Peyer's patch (tissue), 4 donors: ENCODE measurements at regions not wholly inside any gene's neighbourhood (a gene's known extent, or its start where the extent isn't known, plus 50 kb on each side); places are given as distances from the start of the nearest gene placed in this dataset.
A peak's percentile ranks its signal among the peaks of the same experiment; 100 is the strongest.

Experiments
- DNase-seq, 3 donors: peaks; one replicate each; pipeline ENCODE4 v3.0.0-alpha.2; 2017 to 2019
- H3K27ac ChIP-seq, 4 donors: fragments of 200-600 bp; sonication (generic); one replicate each; pipeline ENCODE4 v1.5.1; 2016 to 2019
- H3K27me3 ChIP-seq, 2 donors: fragments of 200-600 bp; sonication (generic); one replicate each; pipeline ENCODE4 v1.5.1; 2019
- H3K36me3 ChIP-seq, 3 donors: fragments of 200-600 bp; sonication (generic); one replicate each; pipeline ENCODE4 v1.5.1; 2016 to 2019
- H3K4me1 ChIP-seq, 4 donors: fragments of 200-600 bp; sonication (generic); one replicate each; pipeline ENCODE4 v1.5.1; 2016 to 2019
- H3K4me3 ChIP-seq, 4 donors: fragments of 200-600 bp; sonication (generic); 1 replicate in 3 of 4; 2 replicates in 1 of 4; pipeline ENCODE4 v1.5.1; 2016 to 2019; ENCODE audit warnings: mild to moderate bottlenecking in 1 of 4
- H3K9me3 ChIP-seq, 4 donors: fragments of 200-600 bp; sonication (generic); one replicate each; pipeline ENCODE4 v1.5.1; 2016 to 2019; ENCODE audit warnings: mild to moderate bottlenecking in 1 of 4
- POLR2A ChIP-seq, 2 donors: fragments of 450-650 bp; IDR thresholded peaks; one replicate each; pipeline ENCODE4 v1.5.1; 2017; ENCODE audit warnings: antibody characterized with exemption in 2 of 2, mild to moderate bottlenecking in 2 of 2, moderate library complexity in 2 of 2
- TF ChIP-seq, protein P1 (sequence below), 6 experiments: fragments of 450-650 bp in 4 of 6; fragments of 200-600 bp in 2 of 6; sonication (generic) in 1 of 6; IDR thresholded peaks; one replicate each; pipeline ENCODE4 v1.5.1; 2017 to 2019; ENCODE audit warnings: antibody characterized with exemption in 6 of 6, mild to moderate bottlenecking in 3 of 6, moderate library complexity in 1 of 6

- H3K27ac ChIP-seq, result peak overlapping the region in 3 of 4 donors; percentile 24 to 65 (median 61)
- no peak overlapping the region for H3K4me3 ChIP-seq
- no peak for DNase-seq
- no peak for TF ChIP-seq POLR2A (IDR thresholded peaks at IDR 0.05)
- TF ChIP-seq, protein P1, sequence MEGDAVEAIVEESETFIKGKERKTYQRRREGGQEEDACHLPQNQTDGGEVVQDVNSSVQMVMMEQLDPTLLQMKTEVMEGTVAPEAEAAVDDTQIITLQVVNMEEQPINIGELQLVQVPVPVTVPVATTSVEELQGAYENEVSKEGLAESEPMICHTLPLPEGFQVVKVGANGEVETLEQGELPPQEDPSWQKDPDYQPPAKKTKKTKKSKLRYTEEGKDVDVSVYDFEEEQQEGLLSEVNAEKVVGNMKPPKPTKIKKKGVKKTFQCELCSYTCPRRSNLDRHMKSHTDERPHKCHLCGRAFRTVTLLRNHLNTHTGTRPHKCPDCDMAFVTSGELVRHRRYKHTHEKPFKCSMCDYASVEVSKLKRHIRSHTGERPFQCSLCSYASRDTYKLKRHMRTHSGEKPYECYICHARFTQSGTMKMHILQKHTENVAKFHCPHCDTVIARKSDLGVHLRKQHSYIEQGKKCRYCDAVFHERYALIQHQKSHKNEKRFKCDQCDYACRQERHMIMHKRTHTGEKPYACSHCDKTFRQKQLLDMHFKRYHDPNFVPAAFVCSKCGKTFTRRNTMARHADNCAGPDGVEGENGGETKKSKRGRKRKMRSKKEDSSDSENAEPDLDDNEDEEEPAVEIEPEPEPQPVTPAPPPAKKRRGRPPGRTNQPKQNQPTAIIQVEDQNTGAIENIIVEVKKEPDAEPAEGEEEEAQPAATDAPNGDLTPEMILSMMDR (IDR thresholded peaks at IDR 0.05), result peak in 1 of 6 experiments; percentile 3
- H3K27me3 ChIP-seq, result no peaks in the 10 kb centered on the region
- H3K4me1 ChIP-seq, result peaks cover 0 to 12% (median 0%) of the 10 kb centered on the region in 4 donors
- no peaks in the 10 kb centered on the region for H3K9me3 ChIP-seq
- no peaks in the 10 kb centered on the region for H3K36me3 ChIP-seq
Observed at GRCh38 chr13:73365252-73365651, 306.4 kb downstream of the KLF5 start.

DNA sequence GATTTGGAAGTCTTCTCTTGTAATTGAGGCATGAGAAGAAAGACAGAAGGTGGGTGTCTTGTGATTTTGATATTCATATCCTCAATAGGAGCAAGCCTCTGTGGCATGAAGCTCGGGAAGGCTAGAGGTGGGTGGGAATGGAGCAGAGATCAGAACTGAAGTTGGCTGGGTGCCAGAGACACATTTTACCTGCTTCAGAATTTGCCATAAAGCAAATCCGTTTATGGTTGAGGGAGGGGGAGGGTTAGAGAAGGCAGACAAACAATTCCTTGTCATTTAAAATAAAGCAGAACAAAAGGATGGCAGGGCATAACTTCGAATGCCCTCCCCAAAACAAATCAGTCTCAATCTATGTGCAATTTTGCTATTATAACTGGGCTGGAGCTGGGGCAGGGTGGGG is 305.9 kb downstream of the KLF5 start:
- Histone ChIP-seq H3K27me3 (no peaks in the 10 kb centered on the region), H3K27ac (peak overlapping the region in 2 of 4 donors; percentile 61 to 65), H3K4me3 (no peak overlapping the region), H3K4me1 (peaks cover 0 to 12% (median 0%) of the 10 kb centered on the region in 4 donors), H3K36me3 (no peaks in the 10 kb centered on the region), H3K9me3 (no peaks in the 10 kb centered on the region)
- TF ChIP-seq POLR2A (IDR thresholded peaks at IDR 0.05), result no peak
- TF ChIP-seq, protein P1 (IDR thresholded peaks at IDR 0.05), result no peak
- DNase-seq, result no peak

- Histone ChIP-seq H3K4me1 (no peaks in the 10 kb centered on the region), H3K4me3 (no peak overlapping the region), H3K36me3 (no peaks in the 10 kb centered on the region), H3K27ac (no peak overlapping the region), H3K9me3 (no peaks in the 10 kb centered on the region), H3K27me3 (no peaks in the 10 kb centered on the region)
- no peak for DNase-seq
- no peak for TF ChIP-seq POLR2A (IDR thresholded peaks at IDR 0.05)
- TF ChIP-seq, protein P1 (IDR thresholded peaks at IDR 0.05), result no peak
Observed at GRCh38 chr13:73358606-73359095, 299.8 kb downstream of the KLF5 start.

DNA sequence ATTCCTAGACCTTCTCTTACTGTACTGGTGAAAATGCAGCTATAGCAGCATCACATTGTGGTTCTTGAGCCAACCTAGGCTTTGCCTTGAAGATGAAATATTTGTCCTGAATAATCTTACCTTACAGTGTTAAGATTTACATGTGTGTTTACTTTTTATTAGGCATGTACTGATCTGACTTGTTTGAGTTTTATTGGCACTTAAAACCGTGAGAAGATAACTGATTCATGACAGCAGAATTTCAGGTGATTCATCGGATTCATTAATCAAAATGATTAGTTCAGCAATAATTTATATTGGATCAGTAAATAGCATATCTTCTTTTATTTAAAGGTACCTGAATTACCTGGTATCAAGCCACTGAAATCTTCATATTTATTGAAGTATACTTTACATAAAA is 296.3 kb downstream of the KLF5 start:
- DNase-seq, result no peak
- no peak overlapping the region for H3K4me3 ChIP-seq
- H3K9me3 ChIP-seq, result no peaks in the 10 kb centered on the region
- TF ChIP-seq, protein P1 (IDR thresholded peaks at IDR 0.05), result no peak
- TF ChIP-seq POLR2A (IDR thresholded peaks at IDR 0.05), result no peak
- H3K4me1 ChIP-seq, result no peaks in the 10 kb centered on the region
- H3K27ac ChIP-seq, result no peak overlapping the region
- H3K36me3 ChIP-seq, result no peaks in the 10 kb centered on the region
- no peaks in the 10 kb centered on the region for H3K27me3 ChIP-seq

GRCh38 chr13:73351730-73352129 is 292.9 kb downstream of the KLF5 start:
- no peaks in the 10 kb centered on the region for H3K27me3 ChIP-seq
- no peak for DNase-seq
- H3K4me3 ChIP-seq, result no peak overlapping the region
- H3K27ac ChIP-seq, result no peak overlapping the region
- H3K36me3 ChIP-seq, result no peaks in the 10 kb centered on the region
- TF ChIP-seq, protein P1 (IDR thresholded peaks at IDR 0.05), result no peak
- TF ChIP-seq POLR2A (IDR thresholded peaks at IDR 0.05), result no peak
- H3K4me1 ChIP-seq, result no peaks in the 10 kb centered on the region
- H3K9me3 ChIP-seq, result no peaks in the 10 kb centered on the region

DNA sequence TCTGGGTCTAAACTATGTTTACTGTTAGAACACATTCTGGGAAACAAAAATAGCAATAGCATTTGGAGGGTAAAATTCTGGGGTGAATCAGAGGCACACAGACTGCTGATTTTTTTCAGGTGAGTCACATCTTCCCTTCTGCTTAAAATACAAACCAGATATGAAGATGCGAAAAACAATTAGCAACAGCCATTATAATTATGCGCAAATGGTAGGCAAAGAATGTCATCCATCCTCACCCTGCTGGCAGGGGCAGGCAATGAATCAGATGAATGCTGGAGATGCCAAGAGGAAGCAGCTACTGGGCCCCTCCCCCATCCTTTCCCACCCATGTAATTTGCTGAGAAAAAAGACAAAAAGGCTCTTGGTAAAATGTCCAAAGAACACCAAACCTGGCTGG is 282.9 kb downstream of the KLF5 start:
- no peak overlapping the region for H3K27ac ChIP-seq
- no peaks in the 10 kb centered on the region for H3K27me3 ChIP-seq
- TF ChIP-seq, protein P1 (IDR thresholded peaks at IDR 0.05), result no peak
- TF ChIP-seq POLR2A (IDR thresholded peaks at IDR 0.05), result no peak
- DNase-seq, result no peak
- no peak overlapping the region for H3K4me3 ChIP-seq
- H3K4me1 ChIP-seq, result no peaks in the 10 kb centered on the region
- no peaks in the 10 kb centered on the region for H3K9me3 ChIP-seq
- no peaks in the 10 kb centered on the region for H3K36me3 ChIP-seq
